IPS-18c (cell line): ENCODE measurements at regions not wholly inside any gene's neighbourhood (a gene's known extent, or its start where the extent isn't known, plus 50 kb on each side); places are given as distances from the start of the nearest gene placed in this dataset.
"Not testable (repeated sequence)": the region's sequence is repeated elsewhere in the genome, so short reads cannot be mapped to it uniquely, and the experiment has no call there.

Source experiments
- H3K4me3 ChIP-seq: 2 replicates; pipeline ENCODE4 v1.7.0; 2013; ENCODE audit warnings: low read depth, mild to moderate bottlenecking, low read length, moderate library complexity; ENCODE audit not compliant: insufficient read depth
- H3K9me3 ChIP-seq: one replicate; pipeline ENCODE4 v1.6.1; 2013; ENCODE audit warnings: mild to moderate bottlenecking, low read length, moderate library complexity; ENCODE audit not compliant: control insufficient read depth, insufficient read depth

DNA sequence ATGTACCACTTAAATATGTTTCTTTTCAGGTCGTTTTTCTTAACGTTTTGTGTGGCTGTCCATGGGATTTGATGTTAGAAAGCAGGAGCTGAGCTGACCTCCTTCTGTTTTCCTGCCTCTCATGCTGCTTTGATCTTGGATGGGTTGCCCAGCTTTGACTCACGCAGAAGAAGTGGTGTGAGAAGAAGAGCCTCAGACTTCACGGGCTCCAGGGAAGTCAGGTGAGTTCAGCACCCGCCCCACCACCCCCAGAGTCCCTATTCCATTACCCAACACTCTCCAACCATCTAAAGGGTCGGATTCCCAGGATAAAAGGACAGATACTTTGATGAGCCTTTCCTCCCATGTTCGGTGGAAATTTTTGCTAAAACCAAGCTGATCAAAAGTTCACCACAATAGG lies 373.4 kb downstream of the IRX2 start:
- Histone ChIP-seq H3K9me3 (no peaks in the 10 kb centered on the region), H3K4me3 (no peak overlapping the region)

DNA sequence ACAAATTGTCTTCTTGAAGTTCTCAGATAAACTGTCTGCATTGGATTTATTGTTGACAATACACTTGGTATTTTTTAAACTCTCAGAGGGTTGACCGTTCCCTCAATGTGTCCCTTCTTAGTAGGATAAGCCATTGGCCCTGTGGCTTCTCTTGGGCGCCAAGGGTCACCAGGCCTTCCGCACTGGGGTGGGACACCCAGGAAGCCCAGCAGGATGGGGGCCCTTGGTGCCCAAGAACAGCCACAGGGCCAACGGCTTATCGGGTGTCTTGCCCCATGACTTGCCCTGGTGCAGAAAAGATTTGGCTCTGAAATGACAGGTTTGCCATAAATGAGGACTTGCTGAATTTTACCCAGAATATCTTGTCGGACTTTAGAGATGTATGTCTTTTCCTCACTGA lies 375.0 kb downstream of the IRX2 start:
- Histone ChIP-seq H3K9me3 (no peaks in the 10 kb centered on the region), H3K4me3 (no peak overlapping the region)

DNA sequence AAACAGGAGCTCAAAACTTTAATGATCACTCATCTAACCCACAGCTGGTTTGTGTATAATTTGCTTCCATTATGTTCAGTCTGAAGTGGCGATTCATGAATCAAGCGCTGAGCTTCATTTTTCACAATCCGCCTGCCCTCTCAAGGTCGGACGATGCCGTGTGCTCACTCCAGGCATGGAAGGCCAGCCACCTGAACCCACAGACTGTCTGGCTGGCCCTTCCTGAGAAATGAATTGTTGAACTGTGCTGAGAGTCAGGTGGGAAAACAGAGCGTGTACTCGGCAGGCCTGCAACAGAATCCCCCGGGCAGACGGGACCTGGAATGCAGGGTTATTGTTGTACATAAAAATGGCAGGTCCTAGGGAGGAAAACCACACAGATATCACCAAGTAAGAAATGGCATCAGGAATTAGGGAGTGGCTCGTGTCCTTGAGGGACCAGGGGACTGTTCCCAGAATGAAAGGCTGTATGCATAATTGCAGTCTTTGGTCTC lies 375.7 kb downstream of the IRX2 start:
- no peaks in the 10 kb centered on the region for H3K9me3 ChIP-seq

DNA sequence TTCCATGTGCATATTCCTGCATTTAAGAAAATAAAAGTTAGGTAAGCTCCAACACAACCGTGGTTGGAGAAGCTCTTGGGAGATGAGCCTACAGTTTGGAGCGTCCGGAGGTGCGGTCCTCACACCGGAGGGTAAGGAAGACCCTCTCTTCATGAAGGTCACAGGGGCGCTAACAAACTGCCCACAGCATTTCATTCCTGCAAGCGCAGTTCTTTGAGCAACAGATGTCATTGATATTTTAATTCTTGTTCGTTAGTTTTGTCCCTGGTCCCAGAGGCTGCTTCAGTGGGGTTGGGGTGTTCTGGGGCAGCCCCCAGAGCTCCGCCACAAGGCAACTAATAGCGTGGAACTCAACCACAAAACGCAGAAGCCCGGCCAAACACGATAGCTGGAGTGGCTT lies 376.2 kb downstream of the IRX2 start:
- no peaks in the 10 kb centered on the region for H3K9me3 ChIP-seq
- H3K4me3 ChIP-seq, result no peak overlapping the region

More for the DNA sequence above, 375.7 kb downstream of the IRX2 start:
- no peak overlapping the region for H3K4me3 ChIP-seq

DNA sequence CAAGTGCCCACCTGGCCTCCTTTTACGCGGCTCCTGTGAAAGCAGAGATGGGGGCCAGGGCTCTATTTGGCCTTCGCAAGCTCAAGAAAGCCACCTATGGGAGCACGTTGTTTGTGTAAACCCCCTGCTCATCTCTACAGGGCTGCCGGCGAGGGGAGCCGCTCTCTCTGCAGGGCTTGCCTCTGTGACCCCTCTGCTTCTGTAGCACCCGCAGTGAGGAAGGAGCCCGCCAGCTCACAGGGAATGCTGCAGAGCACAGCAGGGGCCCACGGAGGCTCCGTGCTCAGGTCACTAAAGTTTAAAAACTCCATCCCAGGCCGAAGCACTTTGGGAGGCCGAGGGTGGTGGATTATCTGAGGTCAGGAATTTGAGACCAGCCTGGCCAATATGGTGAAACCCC lies 376.8 kb downstream of the IRX2 start:
- Histone ChIP-seq H3K4me3 (no peak overlapping the region), H3K9me3 (no peaks in the 10 kb centered on the region)

DNA sequence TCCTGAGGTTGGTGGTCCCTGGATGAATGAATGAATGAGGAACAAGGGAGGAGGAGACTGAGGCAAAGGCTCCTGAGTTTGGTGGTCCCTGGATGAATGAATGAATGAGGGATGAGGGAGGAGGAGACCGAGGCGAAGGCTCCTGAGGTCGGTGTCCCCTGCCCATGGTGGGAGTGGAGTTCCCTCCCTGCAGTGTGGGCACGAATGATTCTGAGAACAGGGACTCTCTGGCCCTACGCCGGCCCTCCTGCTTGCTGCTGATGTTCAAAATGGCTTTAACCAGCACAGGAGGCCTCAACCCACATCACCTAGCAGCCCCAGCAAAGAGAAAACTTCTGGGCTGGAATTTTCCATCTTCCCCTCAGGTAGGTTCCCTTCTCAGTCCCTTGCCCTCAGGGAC lies 377.8 kb downstream of the IRX2 start:
- Histone ChIP-seq H3K4me3 (no peak overlapping the region), H3K9me3 (peaks cover 1% of the 10 kb centered on the region)

DNA sequence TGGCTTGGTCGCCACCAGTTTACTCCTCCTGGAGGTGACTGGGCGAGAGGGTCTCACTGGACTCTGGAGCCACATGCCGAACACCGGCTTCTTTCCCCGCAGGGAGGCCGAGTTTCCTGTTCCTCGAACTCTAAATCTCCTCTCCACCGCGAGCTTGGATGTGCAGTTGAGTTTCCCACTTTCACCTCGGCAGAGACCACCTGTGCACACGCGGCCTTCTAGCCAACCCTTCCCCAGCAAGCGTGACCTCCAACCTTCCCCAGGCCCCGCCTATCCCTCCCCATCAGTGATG lies 380.1 kb downstream of the IRX2 start:
- Histone ChIP-seq H3K4me3 (no peak overlapping the region), H3K9me3 (peaks cover 2% of the 10 kb centered on the region)

DNA sequence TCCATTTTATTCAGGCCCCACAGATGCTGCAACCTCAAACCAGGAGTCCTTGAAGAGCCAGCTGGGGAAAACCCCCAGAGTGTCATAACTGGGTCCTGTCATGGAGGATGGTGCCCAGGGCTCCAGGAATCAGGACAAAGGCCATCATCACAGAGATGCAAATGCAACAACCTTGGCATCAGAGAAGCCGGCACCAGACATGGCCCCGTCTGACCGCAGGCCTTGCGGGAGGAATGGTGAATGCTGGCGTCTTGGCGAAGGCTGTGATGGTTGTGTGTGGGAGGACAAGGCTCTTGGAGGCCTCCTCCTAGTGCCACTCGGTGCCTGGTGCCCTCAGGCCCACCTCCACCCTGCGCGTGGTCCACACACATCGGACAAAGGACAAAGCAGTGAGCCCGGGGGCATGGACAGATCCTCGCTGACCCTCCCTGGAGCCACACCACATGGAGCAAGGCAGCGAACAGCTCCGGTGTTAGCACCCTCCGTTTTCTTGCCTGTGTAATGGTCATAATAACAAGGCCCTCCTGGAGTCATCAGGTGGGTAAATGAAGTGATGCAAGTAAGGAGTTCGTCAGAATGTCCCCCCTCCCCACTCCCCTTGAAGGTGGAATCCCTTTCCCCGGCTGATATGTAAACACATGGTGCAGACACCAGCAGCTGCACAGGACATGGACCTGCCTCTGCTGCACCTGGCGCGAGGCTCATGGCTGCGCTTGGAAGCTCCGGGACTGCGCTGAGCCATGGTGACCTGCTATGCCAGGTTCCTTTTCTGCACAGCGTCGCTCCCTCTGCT lies 380.7 kb downstream of the IRX2 start:
- Histone ChIP-seq H3K9me3 (peaks cover 2% of the 10 kb centered on the region), H3K4me3 (no peak overlapping the region)

DNA sequence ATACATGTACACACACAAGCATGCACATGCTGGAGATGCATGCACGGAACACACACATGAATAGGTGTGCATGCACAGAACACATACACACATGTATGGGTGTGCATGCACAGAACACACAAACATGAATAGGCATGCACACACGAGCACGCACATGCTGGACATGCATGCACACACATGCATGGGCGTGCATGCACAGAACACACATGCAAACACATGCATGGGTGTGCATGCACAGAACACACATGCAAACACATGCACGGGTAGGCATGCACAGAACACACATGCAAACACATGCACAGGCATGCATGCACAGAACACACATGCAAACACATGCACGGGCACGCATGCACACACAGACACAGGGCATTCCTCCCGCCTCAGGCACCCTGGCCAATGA lies 382.3 kb downstream of the IRX2 start:
- Histone ChIP-seq H3K4me3 (no peak overlapping the region), H3K9me3 (peaks cover 2% of the 10 kb centered on the region)

DNA sequence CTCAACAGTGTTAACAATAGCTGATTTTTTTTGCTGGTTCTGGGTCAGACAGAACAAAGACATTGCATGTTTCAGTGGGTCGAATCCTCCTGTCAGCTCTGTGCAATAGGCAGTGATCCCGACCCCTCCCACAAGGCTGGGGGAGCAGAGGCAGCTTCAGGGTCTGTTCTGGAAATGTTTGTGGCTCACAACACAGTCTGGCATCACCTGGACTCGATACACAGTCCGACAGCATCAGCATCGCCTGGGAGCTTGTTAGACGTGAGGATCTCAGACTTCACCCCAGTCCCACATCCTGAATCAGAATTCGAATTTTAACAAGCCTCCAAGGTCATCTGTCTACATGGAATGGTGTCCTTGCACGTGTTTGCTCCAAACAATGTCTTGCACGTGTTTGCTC lies 384.7 kb downstream of the IRX2 start:
- H3K4me3 ChIP-seq, result no peak overlapping the region
- peaks cover 2% of the 10 kb centered on the region for H3K9me3 ChIP-seq

DNA sequence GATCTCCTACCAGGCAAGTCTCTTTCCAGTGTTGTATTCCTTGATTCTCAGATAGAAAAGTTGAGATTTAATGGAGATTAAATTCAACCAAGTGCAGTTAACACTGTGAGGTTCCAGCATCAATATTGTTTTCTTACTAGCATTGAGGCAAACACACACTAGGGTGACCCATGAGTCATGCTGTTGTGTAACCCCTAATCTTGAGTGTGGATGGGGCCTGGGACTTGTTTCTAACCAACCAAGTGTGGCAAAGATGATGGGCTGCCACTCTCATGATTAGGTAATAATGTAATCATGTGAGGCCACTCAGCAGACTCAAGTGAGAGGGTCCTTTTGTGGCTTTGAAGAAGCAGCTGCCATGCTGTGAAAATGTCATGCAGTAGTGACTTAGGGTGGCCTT lies 394.2 kb downstream of the IRX2 start:
- Histone ChIP-seq H3K4me3 (no peak overlapping the region), H3K9me3 (no peaks in the 10 kb centered on the region)

DNA sequence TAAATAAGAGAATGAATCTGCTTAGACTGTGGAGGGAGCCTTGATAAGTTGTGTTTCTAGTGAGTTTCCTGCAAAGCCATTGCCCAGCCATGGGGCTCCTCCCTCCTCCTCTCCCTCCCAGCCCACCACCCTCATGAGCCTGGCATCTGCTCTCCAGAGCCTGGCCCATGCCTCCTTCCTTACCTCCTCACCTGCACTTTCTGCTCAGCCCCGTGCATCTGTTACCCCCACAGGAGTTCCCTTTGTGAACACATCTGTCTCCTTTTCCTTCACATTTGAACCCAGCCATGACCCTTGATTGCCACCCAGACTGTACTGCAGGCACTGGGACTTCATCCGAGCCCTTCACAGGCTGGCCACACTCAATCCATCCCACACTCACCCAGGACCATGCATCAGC lies 395.6 kb downstream of the IRX2 start:
- no peak overlapping the region for H3K4me3 ChIP-seq
- H3K9me3 ChIP-seq, result no peaks in the 10 kb centered on the region

DNA sequence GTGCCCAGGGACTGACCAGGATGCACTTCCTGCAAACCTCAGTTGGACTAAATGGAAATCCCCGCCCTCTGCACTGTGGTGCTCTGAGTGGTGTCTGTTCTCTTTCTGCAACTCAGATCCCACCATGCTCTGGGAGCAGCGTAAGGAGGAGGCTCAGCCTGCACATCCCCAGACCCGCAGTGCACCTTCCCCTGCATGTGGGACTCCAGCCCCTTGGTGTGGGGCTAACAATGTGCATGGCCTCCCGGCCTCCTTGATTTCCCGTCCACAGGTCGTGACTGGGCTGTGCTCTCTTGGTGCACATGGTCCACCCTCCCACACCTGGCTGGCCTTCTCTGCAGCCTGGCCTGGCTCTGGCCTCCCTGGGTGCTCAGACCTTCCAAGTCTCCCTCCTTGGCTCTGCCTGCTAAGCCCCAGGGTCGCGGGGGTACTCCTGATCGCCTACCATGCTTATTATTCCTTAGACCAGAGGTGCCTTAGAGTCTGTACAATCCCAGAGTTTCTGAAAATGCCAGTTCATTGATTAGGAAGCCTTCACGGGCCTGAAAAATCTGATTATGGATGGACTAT lies 397.5 kb downstream of the IRX2 start:
- no peaks in the 10 kb centered on the region for H3K9me3 ChIP-seq
- no peak overlapping the region for H3K4me3 ChIP-seq

DNA sequence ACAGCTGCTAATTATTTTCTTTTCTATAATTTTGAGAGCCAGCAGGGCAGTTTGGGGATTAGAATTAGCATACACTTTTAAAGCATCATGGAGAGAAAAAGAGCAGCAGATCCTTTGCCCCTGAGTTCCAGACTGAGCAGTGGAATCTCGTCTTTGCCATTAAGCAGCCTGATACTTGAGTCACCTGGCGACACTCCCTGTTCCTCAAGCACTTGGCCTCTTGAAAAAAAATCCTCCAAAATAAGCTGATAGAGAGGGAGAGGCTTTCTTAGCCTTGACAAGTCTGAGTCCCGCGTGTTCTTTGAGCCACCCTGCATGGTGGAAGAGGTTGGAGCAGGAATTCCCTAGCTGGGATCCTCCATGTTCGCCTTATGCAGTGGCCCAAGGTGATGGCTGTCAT lies 398.3 kb downstream of the IRX2 start:
- Histone ChIP-seq H3K9me3 (no peaks in the 10 kb centered on the region), H3K4me3 (no peak overlapping the region)

DNA sequence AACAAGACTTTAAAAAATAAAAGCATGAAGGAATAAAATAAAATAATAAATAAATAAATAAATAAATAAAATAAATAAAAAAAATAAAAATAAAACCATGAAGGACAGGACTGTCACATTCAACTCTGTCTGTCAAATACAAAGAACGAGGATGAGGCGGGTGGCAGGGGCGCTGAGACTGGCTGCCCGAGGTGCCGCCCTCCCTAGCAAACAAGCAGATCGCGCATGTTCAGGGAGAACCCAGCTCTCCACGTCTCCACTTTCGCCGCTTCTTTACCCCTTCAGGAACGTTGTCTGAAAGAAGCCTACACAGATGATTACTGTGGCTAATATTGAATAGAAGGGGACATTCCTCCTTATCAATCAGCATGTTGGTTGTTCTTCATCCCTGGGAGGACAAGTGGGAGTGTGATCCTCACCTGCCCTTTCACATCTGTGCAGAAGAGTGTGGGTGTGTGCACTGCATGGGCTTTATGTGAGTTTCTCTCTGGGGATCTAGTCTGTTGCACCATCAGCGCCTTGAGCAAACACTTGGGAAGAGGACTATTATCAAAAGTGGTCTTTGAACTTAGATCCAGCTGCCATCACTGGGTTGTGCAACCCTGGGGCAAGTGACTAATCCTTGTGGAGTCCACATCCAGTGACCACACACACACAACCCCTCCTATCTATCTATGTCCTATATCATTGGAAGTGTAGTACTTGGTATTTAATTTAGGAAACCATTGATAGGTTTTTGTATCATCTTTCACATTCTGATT lies 399.2 kb downstream of the IRX2 start:
- Histone ChIP-seq H3K9me3 (no peaks in the 10 kb centered on the region), H3K4me3 (no peak overlapping the region)

DNA sequence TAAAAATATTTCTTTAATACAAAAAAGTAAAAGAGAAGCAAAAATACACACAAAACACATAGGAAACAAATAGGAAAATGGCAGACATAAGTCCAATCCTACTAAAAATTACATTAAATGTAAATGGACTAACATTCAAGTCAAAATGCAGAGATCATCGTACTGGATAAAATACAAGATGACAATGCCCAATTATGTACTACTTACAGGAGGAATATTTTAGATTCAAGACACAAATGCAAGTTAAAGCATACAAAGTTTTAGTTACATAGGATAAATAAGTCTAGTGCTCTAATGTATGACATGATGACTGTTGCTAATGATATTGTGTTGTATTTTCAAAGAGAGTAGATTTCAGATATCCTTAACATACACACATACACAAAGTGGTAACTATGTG lies 401.7 kb downstream of the IRX2 start:
- not testable (repeated sequence) for H3K4me3 ChIP-seq, H3K9me3 ChIP-seq

DNA sequence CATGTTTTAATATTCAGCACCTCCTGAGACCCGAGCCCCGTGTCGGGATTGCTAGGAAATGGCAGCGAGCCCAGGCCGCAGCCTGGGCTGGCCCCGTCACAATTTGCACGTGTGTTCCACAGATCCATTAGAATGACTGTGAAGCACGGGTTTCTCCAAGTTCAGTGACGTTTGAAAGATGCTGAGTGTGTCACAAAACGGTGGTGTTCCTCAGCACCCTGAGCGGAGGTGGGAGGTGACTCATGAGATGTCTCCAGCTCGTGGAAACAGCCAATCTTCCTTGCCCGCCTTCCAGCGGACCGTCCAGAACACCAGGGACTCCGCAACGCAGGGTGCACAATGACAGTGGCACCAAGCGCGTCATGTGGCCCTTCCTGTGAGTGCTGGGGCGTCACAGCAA lies 412.8 kb downstream of the IRX2 start:
- no peak overlapping the region for H3K4me3 ChIP-seq
- no peaks in the 10 kb centered on the region for H3K9me3 ChIP-seq

DNA sequence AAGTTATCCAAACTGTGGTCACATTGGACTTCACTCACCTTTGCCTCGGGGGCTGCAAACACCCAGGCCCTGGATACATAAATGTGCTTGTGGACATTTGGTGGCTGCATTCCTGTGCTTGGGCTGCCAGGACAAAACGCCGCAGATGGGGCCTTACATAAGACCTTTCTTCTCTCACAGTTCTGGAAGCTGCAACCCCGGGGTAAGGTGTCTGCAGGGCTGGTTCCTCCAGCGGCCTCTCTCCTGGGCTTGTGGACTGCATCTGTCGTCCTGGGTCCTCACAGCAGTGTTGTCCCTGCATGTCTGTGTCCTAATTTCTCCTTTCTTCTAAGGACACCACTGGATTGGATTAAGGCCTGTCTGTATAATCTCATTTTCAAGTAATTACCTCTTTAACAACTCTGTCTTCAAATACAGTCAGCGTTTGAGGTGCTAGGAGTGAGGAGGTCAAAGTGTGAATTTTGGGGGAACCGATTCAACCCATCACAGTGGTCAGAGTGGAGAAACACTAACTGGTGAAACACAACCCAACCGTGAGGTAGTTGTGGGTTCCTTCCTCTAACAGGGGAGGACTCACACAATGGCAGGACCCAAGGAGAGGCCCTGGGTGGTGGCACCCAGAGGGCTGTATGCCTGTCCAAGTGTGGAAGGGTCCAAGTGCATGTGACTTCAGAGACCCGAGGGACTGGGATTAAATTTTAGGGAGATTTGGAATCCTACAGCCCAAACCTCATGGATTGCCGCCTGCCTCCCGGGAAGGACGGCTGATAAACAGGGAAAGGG lies 415.6 kb downstream of the IRX2 start:
- peaks cover under 1% of the 10 kb centered on the region for H3K9me3 ChIP-seq
- H3K4me3 ChIP-seq, result no peak overlapping the region
